NCI-H2171 (cell line): ENCODE measurements at regions not wholly inside any gene's neighbourhood (a gene's known extent, or its start where the extent isn't known, plus 50 kb on each side); places are given as distances from the start of the nearest gene placed in this dataset.
"Not testable (repeated sequence)": the region's sequence is repeated elsewhere in the genome, so short reads cannot be mapped to it uniquely, and the experiment has no call there.

Experiments used
- DNase-seq: peaks from one replicate; lab custom pipeline; 2025; lab: John Stamatoyannopoulos, UW

GRCh38 chr13:66152596-66152995 lies 1077.5 kb downstream of the PCDH9 start:
- DNase-seq = no peak

GRCh38 chr13:66144357-66144756 lies 1085.8 kb downstream of the PCDH9 start:
- not testable (repeated sequence) for DNase-seq

- DNase-seq = no peak
These were observed 1090.4 kb downstream of the PCDH9 start for GRCh38 chr13:66139701-66140100.

DNA sequence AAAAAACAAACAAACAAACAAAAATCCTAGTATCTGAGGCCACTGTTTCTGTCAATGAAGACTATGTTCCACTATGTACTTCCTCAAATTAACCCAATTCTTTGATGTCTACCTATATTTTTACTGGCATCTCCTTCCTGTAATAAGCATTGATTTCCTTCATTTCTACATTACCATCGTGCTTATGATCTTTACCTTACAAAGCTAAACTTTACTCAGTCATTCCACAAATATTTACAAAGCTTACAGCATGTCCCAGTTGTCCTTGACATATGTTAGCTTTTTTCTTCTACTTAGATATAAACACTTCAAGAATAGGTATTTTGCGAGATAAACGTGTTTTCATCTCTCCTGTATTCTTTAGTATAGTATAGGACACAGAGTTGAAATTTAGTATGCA lies 1090.9 kb downstream of the PCDH9 start:
- DNase-seq = no peak

DNA sequence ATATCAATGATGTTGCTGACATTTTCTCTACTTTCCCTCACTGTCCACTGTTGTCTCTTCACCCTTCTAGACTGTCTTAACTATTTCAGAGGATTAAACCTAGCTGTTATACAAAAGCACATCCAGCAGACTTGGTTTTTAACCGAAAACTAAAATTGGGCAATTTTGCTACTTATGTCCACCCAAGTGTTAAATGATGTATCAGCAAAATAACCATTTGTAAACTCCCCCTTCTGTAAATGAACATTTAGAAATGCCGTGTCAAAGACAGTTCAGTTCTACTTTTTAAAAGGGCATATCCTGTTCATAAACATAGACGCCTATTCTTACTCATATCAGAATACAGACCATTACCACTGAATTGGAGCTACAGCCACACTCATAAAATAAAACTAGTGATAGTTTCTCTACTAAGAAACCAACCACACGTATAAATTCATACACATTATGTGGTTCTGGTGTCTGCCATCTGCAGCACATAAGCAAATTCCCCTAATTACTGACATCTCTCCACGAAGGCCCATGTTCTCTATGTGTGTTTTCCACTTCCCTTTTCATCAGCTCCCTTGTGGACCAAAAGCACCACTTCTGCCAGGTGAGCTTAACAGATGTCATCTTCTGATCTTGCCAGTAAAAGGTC lies 1091.8 kb downstream of the PCDH9 start:
- peak; percentile 1 for DNase-seq

DNA sequence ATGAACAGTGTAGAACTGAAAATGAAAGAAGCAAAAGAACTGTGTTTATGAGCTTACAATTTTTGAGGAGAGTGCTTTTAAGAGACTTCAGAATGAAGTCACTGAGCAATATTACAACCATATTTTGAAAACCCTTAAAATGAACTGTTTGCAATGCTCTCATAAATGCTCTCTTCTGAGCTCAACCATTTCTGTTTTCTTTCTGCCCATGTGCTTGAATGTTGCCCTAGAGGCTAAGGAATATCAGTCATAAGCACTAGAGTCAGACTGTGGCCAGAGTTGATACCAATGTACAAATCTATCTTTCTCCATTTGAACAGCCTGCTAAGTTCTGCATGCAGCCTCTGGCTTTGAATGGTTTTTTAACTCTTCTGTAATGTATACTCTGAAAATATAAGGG lies 1092.8 kb downstream of the PCDH9 start:
- DNase-seq = no peak

- DNase-seq = no peak
These were observed 1101.4 kb downstream of the PCDH9 start for GRCh38 chr13:66128692-66129269.

DNA sequence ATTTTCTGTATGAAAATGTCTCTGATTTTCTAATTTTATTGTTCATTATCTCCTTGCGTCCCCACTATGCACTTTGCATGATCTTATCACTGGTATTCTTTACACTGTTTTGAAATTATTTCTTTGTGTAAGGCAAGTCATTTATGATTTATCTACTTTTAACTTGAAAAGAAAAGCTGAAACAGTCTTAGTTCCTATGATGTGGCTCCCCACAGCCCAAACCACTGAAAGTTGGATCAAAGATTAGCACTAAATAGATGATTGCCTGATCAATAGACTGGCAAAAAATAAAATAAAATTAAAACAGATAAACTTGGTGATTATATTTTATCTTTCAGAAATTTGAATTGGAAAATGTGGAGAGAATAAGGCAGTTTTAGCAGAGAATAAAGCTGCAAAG lies 1101.9 kb downstream of the PCDH9 start:
- DNase-seq = no peak

GRCh38 chr13:66117563-66117962 lies 1112.6 kb downstream of the PCDH9 start:
- no peak for DNase-seq

DNA sequence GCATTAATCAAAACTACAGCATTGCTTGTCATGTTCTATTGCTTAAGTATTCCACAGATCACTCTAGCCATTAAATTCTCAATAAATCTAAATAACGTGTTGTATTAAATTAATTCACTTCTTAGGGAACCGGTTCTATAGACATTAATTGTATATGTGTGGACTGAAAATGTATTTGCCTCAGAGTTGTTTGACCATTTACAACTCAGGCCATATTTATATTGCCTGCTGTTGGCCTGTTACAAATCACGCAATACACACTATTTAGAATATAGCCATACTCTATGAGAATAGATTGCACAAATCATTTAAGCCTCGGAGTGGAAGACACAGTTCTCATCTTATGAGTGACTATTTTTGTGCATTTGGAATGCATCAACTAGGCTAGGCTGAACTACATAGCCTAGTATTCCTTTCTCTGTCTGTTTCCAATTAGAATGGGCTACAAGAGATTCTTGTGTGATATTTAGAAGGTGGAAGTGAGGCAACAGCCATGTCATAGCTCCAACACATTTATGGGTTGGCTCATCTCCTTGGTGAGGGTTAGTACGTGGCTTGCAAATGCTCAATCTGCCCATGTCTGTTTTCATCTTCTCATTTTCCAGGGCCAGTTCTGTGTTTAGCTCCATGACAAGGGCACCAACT lies 1116.1 kb downstream of the PCDH9 start:
- no peak for DNase-seq

DNA sequence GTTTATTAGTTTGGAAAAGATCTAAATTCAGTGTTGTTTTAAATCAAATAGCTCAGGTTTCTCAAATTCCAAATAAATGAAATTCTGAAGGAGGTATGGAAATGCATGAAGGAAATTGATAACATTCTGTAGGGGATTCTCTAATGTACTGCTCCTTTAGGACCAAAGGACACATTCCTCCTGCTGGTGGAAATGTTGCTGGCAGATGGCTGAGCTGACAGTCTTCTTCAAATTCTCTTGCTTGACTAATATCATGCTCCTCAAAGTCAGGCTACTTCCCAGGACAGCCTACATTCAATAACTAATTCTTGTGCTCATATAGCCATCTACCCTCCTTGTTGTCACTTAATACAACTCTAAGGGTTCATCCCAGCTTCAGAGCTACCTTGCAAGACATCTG lies 1118.5 kb downstream of the PCDH9 start:
- no peak for DNase-seq

DNA sequence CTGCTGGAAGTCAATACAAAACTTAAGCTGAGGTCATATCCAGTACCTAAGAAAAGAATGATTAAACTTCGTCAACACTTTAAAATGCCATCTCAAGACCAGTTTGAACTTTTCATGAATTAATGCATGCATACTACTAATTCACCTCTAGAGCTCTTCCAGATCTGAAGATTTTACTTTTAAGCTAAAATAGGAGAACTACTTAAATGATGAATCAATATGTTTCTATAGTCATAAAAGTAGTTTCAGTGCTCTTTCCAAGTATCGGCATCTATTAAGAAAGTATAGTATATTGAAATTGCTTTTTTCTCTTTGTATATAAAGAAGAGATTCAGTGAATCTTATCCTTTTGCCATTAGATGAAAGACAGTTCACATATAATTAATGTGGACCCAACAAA lies 1123.9 kb downstream of the PCDH9 start:
- no peak for DNase-seq

DNA sequence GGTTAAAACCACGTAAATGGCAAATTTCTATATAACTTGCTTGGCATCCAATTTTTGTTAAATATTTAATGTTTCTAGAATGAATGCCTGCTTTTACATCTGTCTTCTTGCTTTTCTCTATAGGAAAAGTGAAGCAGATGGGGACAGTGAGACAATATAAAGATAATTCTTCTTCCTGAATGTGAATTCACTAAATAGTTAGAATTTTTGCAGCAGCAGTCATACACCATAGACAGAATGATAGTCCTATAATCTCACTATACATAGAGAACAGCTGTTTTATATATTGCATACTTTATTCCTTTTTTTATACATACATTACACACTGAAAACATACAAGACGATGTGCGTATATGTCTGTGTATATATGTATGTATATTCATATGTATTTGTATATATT lies 1127.3 kb downstream of the PCDH9 start:
- DNase-seq = no peak

- DNase-seq = no peak
These were observed 1130.3 kb downstream of the PCDH9 start for GRCh38 chr13:66099825-66100224.

DNA sequence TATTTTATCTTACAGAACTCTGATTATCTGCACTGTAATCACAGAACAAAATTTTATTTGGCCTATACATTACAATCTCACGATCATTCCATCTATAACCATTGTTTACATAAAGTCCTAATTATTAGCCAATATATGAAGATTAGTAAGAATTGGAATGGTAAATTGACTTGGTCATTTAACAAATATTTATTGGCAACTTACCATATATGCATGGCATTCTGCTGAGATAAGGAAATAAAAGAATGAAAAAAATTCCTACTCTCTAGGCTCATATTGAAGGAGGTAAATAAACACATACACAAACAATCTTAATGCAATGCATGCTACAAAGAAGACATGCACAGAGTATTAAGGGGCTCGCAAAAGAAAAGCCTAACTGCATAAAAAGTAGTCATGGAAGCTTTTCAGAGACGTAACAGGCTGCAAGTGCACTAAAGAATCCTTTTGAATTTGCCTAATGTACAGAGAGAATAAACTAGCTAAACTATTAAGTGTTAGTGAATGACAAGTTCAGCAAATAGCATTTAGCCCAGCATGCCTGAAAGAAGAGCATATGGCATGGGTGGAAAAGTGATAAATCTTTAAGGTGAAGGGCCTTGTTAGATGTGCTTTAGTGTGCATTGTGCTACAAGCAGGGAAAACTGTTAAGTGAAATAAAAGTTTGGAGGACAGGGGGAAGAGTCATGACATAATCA lies 1131.1 kb downstream of the PCDH9 start:
- no peak for DNase-seq

DNA sequence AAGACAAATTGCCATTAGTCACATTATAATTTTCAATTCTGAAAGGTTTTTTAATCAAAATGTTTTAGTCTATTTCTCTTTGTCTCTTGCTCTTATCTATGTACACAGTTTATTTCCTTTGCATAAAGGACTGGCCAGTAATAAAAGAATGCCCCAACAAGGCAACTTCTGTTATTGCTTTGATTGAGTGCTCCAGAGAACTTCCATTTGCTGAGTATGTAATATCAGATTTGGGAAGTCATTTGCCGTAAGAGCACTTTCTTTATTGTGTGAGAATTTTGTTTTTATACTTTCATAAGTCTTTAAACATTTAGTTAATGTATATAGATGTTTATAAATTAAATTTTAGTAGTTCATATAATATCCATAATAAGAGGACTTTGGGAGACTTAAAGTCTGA lies 1140.4 kb downstream of the PCDH9 start:
- DNase-seq = no peak

GRCh38 chr13:66087269-66087710 lies 1142.8 kb downstream of the PCDH9 start:
- no peak for DNase-seq

DNA sequence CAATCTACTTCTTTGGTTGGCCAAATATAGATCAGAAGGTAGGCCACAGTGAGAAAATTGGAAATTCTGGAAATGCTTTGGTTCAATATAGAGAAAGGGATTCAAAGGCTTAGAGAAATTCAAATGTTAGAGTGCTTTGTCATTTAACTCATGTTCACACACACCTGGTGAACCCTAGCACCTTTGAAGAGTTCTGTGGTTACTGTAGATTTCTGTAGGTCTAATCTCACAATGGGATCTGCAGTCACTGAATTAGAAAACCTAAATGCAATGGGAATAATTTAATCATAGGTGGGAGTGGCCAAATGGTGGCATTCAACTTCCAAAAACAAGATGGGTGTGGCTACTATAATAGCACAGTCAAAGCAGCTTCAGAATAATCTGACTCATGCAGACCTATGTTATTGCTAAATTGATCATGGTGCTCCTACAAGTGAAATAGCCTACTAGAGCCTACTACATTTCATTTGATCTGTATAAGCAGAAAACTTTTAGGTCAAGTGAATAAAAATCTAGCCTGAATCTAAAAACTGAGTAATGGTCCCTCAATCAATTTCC lies 1152.9 kb downstream of the PCDH9 start:
- DNase-seq = no peak

- no peak for DNase-seq
These were observed 1153.7 kb downstream of the PCDH9 start for GRCh38 chr13:66076417-66076816.

GRCh38 chr13:66074018-66074615 lies 1156.0 kb downstream of the PCDH9 start:
- no peak for DNase-seq

DNA sequence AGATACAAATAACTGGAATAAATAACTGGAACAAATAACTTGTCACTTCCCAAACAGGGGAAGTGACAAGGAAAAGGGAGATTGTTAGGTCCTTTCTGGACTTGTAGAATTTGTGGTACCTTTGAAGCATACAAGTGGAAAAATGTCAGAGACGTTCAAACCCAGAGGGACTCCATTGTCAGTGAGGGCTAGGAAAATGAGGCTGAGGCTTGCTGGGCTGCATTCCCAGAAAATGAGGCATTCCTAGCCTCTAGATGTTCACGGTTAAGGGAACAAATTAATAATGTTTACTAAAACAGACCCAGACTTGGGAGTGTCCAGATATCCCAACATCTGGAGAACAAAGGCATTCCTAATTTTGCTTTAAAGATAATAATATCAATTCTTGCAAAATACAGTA lies 1158.0 kb downstream of the PCDH9 start:
- DNase-seq = not testable (repeated sequence)

DNA sequence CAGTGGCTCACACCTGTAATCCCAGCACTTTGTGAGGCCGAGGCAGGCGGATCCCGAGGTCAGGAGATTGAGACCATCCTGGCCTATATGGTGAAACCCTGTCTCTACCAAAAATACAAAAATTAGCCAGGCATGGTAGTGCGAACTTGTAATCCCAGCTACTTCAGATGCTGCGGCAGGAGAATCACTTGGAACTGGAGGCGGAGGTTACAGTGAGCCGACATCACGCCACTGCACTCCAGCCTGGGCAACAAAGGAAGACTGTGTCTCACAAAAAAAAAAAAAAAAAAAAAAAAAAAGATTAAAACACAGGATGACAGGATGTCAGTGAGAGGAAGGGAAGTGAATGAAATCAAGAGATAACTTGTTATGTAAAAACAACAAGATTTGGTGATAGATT lies 1158.5 kb downstream of the PCDH9 start:
- no peak for DNase-seq
